ES-I3 (cell line): ENCODE measurements at regions not wholly inside any gene's neighbourhood (a gene's known extent, or its start where the extent isn't known, plus 50 kb on each side); places are given as distances from the start of the nearest gene placed in this dataset.

Source experiments
- H3K36me3 ChIP-seq: 2 replicates; pipeline ENCODE4 v1.6.1; 2013; ENCODE audit warnings: mild to moderate bottlenecking, low read length, control low read depth, moderate library complexity; ENCODE audit not compliant: insufficient read depth
- H3K4me1 ChIP-seq: 2 replicates; pipeline ENCODE4 v1.6.1; 2013; ENCODE audit warnings: mild to moderate bottlenecking, control low read depth, low read length; ENCODE audit not compliant: insufficient read depth
- H3K9ac ChIP-seq: 2 replicates; pipeline ENCODE4 v1.6.1; 2013; ENCODE audit warnings: low read depth, mild to moderate bottlenecking, low read length, moderate library complexity
- H3K9me3 ChIP-seq: 2 replicates; pipeline ENCODE4 v1.6.1; 2013; ENCODE audit warnings: mild to moderate bottlenecking, low read length, moderate library complexity; ENCODE audit not compliant: control insufficient read depth, insufficient read depth

DNA sequence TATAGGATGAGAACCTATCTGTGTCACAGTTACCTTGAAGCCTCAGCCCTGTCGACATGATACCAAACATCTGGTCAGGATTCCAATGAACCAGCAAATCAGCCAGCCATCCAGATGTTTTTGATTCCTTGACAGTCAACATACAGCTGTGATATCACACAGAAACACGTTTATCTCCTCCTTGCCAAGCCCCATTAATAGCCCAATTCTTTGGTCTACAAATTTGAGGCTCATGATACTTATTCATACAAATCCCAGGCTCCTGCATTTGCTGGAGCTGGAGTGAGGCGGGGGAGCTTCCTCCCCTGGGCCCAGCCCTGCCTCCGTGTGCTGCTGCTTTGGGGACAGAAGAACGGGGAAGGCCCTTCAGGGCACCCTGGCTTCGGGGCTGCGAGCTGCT is 611.6 kb upstream of the SALL3 start:
- Histone ChIP-seq H3K36me3 (no peaks in the 10 kb centered on the region), H3K9me3 (no peaks in the 10 kb centered on the region), H3K9ac (no peak overlapping the region), H3K4me1 (no peaks in the 10 kb centered on the region)

DNA sequence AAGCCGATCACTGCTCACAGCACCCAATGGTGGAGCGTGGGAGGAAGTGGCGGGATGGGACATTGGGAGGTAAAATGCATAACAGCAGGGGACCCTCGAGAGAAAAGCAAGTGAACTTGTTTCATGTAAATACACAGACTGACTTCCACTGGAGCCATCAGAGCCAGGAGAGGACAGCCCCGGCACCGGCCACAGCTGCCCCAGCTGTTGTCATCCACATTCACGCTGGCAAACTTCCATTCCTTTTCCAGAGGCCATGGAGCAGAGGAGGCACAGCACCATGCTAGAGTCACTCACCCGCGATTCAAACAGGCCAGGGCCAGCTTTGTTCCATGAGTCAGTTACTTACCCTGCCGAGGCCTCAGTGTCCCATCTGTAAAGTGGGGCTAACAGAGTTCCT is 610.9 kb upstream of the SALL3 start:
- no peaks in the 10 kb centered on the region for H3K4me1 ChIP-seq
- H3K9me3 ChIP-seq, result no peaks in the 10 kb centered on the region
- H3K9ac ChIP-seq, result no peak overlapping the region
- no peaks in the 10 kb centered on the region for H3K36me3 ChIP-seq

DNA sequence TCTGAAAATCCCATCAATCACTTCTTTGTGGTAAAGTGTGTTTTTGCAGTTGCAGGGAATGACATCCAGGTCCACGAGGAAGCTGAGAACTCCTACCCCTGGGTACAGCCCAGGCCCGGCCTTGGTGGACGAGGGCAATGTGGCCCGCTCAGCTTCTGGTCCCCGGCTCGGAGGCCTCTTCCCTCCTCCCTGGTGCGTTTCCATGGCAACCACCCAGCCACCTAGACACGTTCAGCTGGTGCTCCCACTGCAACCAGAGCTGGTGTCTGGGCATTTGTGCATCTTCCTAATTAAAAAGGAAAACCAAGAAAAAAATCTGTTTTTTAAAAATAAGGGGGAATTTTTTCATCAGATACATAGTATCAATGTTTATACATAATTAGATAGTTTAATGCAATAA is 603.6 kb upstream of the SALL3 start:
- no peaks in the 10 kb centered on the region for H3K4me1 ChIP-seq
- H3K36me3 ChIP-seq, result no peaks in the 10 kb centered on the region
- H3K9ac ChIP-seq, result no peak overlapping the region
- no peaks in the 10 kb centered on the region for H3K9me3 ChIP-seq

DNA sequence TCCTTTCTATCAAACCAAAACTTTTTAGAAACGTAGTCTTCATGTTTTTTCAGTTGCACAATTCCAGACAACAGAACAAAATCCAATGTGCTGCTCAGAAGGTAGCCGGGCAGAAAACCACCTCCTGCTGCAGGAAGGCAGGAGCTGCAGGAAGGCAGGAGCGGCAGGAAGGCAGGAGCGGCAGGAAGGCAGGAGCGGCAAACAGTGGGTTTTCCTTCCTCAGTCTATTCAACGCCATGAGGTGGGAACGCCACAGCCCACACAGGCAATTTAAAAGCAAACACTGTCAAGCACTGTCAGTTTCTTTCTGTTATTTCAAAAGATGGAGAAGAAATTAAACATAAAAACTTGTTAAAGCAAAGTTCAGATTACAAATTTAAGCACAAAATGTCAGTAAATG is 601.2 kb upstream of the SALL3 start:
- no peaks in the 10 kb centered on the region for H3K4me1 ChIP-seq
- H3K9ac ChIP-seq, result no peak overlapping the region
- no peaks in the 10 kb centered on the region for H3K36me3 ChIP-seq
- no peaks in the 10 kb centered on the region for H3K9me3 ChIP-seq

DNA sequence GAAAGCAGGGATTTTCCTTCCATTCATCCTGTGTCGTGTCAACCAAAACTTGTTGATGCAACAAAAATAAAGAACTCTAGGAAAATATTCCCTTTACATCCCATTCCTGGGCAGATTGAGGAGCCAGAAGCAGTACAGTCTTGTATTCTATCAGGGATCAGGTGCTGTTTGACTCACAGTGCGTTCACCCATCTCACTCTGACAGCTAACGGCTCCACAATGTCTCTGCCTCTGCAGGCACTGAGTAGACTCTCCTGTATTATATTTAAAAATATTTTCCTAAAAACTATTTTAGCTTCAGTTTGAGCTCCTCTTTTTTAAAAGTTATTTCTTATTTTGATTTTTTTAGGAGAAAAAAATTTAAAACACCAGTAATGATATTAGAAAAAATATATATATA is 600.6 kb upstream of the SALL3 start:
- Histone ChIP-seq H3K36me3 (no peaks in the 10 kb centered on the region), H3K9ac (no peak overlapping the region), H3K4me1 (no peaks in the 10 kb centered on the region), H3K9me3 (no peaks in the 10 kb centered on the region)

DNA sequence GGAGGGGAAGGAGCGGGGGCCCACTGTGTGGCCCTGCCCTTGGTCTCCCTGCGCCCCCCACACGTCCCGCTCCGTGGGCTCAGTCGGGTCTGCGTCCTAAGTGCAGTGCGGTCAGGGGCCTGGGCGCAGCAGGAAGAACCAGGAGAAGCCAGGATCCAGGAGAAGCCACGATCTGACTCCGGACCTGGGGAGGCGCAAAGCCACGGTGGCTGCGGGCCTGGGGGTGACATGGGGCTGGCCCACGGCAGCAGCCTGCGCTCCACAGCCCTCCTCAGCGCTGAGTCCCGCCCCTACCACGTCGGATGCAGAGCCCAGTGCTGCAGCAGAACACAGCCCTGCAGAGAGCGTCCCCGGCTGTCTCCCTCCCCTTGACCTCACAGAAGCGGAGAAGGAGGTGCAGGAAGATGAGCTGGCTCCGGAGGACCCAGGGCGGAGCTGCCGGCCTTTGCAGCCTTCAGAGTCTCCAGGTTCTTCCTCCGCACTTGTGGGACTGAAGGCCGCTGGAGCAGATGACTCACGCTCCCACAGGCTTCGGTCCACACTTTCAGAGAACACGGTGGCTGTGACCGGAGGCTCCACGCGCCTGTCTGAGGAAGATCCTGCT is 589.2 kb upstream of the SALL3 start:
- H3K9ac ChIP-seq, result no peak overlapping the region
- H3K36me3 ChIP-seq, result no peaks in the 10 kb centered on the region
- no peaks in the 10 kb centered on the region for H3K4me1 ChIP-seq
- no peaks in the 10 kb centered on the region; the same call in 1 of the 2 replicates for H3K9me3 ChIP-seq

DNA sequence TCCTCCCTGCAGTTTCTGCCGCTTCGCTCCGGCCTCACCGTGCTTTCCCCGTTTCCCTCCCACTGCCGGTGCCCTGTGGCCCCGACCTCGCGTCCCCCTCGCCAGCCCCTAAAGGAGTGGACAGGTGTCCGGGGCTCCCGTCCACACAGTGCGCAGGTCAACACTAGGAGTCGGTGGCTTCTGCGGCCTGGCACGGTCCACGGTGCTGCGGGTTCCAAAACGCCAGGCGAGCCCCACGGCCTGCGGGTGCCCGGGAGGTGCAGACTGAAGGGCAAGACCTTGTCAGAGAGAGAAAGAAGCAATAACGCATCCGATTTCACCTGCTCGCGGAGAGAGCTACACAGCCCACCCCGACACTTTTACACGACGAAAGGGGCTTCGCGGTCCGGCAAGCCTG is 588.7 kb upstream of the SALL3 start:
- Histone ChIP-seq H3K36me3 (no peaks in the 10 kb centered on the region), H3K9ac (no peak overlapping the region), H3K9me3 (no peaks in the 10 kb centered on the region; the same call in 1 of the 2 replicates)

DNA sequence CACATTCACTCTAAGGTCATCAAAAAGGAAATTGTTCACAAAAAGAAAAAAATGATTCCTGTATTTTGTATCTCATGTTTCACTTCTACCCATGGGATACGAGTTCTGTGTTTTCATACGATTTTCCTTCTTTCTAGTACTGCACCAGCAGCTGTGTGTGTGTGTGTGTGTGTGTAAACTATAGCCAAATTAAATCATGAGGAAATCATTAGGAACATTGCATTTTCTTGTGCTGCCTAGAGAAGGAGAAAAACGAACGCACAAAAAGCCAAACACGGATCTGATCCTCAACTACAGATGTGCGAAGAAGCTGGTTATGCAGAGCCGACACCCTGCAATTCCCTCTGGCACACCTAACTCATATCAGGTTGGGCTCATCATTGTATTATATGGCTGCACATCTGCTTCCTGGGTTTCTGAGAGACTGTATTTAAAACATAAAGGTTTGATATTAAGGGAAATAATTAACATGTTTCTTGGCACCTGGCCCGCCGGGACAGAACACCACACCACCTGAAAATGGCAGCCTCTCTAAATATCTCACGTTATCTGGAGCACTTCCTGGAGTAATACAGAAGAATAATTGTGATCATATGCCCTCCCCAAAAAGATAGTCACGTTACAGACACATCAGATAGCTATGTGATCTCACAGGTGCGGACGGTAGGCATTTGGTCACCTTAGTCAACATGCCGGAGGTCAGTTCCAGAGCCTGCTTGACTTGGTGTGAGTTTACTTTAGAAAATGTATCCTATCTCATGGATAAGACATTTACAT is 586.3 kb upstream of the SALL3 start:
- Histone ChIP-seq H3K4me1 (no peaks in the 10 kb centered on the region), H3K36me3 (no peaks in the 10 kb centered on the region)

More for the DNA sequence above, 588.7 kb upstream of the SALL3 start:
- H3K4me1 ChIP-seq, result no peaks in the 10 kb centered on the region

DNA sequence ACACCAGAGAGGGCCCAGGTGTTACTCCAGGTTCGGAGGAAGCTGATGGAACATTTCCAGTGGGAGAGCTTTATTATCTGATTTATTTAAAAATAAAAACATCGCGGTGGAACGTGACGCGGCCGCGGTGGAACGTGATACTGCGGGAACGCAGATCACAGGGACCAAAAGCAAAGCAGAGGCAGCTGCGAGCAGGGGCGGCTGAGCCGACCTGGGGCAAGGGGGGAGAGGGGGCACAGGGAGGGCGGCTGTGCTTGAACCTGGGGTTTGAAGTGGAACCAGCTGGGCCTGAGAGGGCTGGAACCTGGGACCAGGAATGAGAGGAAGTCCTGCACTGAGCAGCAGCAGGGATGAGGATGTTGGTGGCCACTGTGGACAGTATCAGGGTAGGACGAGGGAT is 583.5 kb upstream of the SALL3 start:
- no peaks in the 10 kb centered on the region; the same call in 1 of the 2 replicates for H3K9me3 ChIP-seq
- H3K4me1 ChIP-seq, result no peaks in the 10 kb centered on the region
- H3K36me3 ChIP-seq, result no peaks in the 10 kb centered on the region
- no peak overlapping the region for H3K9ac ChIP-seq

More for the DNA sequence above, 586.3 kb upstream of the SALL3 start:
- H3K9me3 ChIP-seq, result no peaks in the 10 kb centered on the region; the same call in 1 of the 2 replicates
- H3K9ac ChIP-seq, result no peak overlapping the region

DNA sequence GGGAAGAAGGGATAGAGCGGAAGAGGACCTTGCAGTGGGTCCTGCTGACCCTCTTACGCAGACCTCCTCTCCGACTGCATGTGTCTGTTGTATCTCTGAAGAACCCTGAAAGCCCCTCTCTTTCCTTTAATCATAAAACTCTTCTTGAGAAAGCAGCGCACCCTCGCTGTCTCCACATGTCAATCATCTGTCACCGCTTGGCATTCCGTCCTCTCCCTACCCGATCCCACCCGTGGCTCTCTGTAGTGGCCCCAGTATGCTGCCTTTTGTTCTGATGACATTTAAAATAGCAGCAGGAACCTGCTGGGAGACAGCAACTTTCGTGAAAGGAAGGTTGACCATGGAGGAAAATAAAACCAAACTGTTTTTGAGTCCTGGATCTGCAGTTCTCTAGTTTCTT is 582.9 kb upstream of the SALL3 start:
- H3K9me3 ChIP-seq, result no peaks in the 10 kb centered on the region; the same call in 1 of the 2 replicates
- H3K9ac ChIP-seq, result no peak overlapping the region
- no peaks in the 10 kb centered on the region for H3K4me1 ChIP-seq
- H3K36me3 ChIP-seq, result no peaks in the 10 kb centered on the region

DNA sequence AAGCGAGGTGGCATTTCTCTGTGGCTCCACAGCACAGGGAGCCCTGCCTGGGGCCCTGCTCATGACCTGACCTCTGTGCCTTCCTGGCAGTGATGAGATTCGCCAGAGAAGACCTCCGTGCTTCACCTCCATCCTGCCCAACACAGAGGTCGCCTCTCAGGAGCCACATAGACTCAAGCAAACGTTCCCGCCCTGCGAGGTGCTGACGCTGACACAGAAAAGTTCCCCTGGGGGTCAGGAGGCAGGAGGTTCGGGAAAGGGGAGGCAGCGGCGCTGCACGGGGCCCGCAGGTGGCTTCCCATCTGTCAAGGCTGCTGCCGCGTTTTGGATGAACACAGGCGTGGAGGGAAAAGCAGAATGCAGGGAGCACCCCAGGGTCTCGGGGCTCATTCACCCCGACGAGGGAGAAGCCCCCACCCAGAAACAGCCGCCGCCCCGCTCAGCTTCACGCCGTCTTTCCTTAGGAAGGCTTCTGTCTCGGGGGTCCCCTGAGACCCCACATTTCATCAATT is 579.6 kb upstream of the SALL3 start:
- Histone ChIP-seq H3K9me3 (no peaks in the 10 kb centered on the region), H3K36me3 (no peaks in the 10 kb centered on the region), H3K9ac (no peak overlapping the region), H3K4me1 (no peaks in the 10 kb centered on the region)

DNA sequence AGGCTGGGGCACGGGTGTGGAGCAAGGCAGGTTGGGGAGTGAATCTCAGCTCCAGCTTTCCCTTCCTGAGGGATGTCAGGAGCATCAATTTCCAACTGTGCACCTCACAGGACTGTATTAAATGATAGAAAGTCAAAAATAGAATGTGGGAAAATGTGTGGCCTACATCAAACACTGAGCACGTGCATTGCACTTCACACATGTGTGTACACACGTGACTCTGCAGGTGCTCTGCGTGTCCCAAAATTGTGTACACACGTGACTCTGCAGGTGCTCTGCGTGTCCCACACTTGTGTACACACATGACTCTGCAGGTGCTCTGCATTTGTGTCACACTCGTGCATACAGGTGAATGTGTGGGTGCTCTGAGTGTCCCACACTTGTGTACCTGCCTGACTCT is 577.2 kb upstream of the SALL3 start:
- no peaks in the 10 kb centered on the region for H3K9me3 ChIP-seq
- no peaks in the 10 kb centered on the region for H3K4me1 ChIP-seq
- H3K36me3 ChIP-seq, result no peaks in the 10 kb centered on the region
- no peak overlapping the region for H3K9ac ChIP-seq

DNA sequence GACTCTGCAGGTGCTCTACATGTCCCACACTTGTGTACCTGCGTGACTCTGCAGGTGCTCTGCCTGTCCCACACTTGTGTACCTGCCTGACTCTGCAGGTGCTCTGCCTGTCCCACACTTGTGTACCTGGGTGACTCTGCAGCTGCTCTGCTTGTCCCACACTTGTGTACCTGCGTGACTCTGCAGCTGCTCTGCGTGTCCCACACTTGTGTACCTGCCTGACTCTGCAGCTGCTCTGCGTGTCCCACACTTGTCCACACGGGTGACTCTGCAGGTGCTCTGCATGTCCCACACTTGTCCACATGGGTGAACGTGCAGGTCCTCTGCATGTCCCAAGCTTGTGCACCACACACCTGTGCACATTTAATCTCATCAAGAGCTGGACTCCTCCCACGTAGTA is 576.7 kb upstream of the SALL3 start:
- Histone ChIP-seq H3K4me1 (no peaks in the 10 kb centered on the region), H3K36me3 (no peaks in the 10 kb centered on the region), H3K9ac (no peak overlapping the region), H3K9me3 (no peaks in the 10 kb centered on the region)

DNA sequence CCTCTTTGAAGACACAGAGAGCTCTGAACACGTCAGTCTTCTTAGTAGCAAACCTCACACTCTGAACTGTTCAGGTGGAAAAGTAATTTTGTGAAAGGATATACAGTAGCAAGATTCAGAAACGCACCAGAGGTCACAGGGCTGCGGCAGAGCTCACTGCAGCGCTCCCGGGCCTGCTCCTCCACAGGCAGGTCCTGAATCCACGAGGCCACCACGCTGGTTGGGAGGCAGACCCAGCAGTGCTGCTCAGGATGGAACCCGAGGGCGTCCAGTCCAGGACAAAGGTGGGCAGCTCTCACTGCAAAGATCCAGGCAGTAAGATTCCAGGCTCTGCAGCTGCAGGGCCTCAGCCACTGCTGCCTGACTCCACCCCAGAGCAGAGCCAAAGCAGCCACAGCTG is 576.2 kb upstream of the SALL3 start:
- H3K36me3 ChIP-seq, result no peaks in the 10 kb centered on the region
- no peak overlapping the region for H3K9ac ChIP-seq
- no peaks in the 10 kb centered on the region for H3K9me3 ChIP-seq
- H3K4me1 ChIP-seq, result no peaks in the 10 kb centered on the region

DNA sequence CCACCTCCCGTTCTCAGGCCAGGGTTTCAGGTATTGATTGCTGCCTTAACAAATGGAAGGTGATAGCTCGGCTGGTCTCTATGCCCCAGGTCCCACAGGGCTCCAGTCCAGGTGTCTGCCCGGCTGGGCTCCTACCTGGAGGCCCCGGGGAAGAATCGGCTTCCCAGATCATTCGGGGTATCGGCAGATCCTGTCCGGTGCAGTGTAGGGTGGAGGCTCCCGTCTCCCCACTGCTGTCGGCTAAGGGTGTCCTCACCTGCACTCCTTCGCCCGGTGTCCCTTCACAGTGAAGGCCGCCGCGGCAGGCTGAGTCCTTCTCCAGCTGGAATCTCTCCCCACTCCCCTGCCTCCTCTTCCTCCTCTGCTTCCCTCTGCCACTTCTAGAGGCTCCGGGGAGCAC is 573.9 kb upstream of the SALL3 start:
- no peaks in the 10 kb centered on the region for H3K4me1 ChIP-seq
- no peaks in the 10 kb centered on the region for H3K9me3 ChIP-seq
- no peaks in the 10 kb centered on the region for H3K36me3 ChIP-seq
- H3K9ac ChIP-seq, result no peak overlapping the region
